Thoracic aorta (tissue), 2 donors: ENCODE measurements at regions not wholly inside any gene's neighbourhood (a gene's known extent, or its start where the extent isn't known, plus 50 kb on each side); places are given as distances from the start of the nearest gene placed in this dataset.

Source experiments
- ATAC-seq: fragments of 150-250 bp; one replicate; pipeline ENCODE4 v1.8.0; 2017; ENCODE audit warnings: low read depth; ENCODE audit not compliant: insufficient number of reproducible peaks, low FRiP score
- DNase-seq: peaks from one replicate; pipeline ENCODE4 v3.0.0-alpha.2; 2020; ENCODE audit warnings: low spot score
- H3K27ac ChIP-seq, 2 donors: fragments of 200-600 bp; sonication (generic); 1 replicate in 1 of 2; 2 replicates in 1 of 2; pipeline ENCODE4 v1.5.1; 2016; ENCODE audit warnings: mild to moderate bottlenecking in 2 of 2, moderate library complexity in 2 of 2
- H3K27me3 ChIP-seq: fragments of 200-600 bp; sonication (generic); replicated peaks from 2 replicates; pipeline ENCODE4 v1.6.0; 2016; ENCODE audit warnings: mild to moderate bottlenecking; ENCODE audit not compliant: insufficient read depth
- H3K36me3 ChIP-seq: fragments of 200-600 bp; sonication (generic); one replicate; pipeline ENCODE4 v1.5.1; 2016
- H3K4me1 ChIP-seq, 2 donors: fragments of 200-600 bp; sonication (generic); 1 replicate in 1 of 2; 2 replicates in 1 of 2; pipeline versions ENCODE4 v1.5.1 to v1.6.0; 2016; ENCODE audit warnings: low read depth in 2 of 2, mild to moderate bottlenecking in 1 of 2; ENCODE audit not compliant: control insufficient read depth in 1 of 2
- H3K4me3 ChIP-seq: fragments of 200-600 bp; sonication (generic); 2 replicates; pipeline ENCODE4 v1.5.1; 2016; ENCODE audit warnings: mild to moderate bottlenecking
- H3K9me3 ChIP-seq: fragments of 200-600 bp; sonication (generic); 2 replicates; pipeline ENCODE4 v1.5.1; 2016
- CTCF ChIP-seq: fragments of 200-600 bp; sonication (generic); IDR thresholded peaks from one replicate; pipeline ENCODE4 v1.5.1; 2019; ENCODE audit warnings: antibody characterized with exemption

- Histone ChIP-seq H3K4me1 (no peaks in the 10 kb centered on the region), H3K27me3 (no peaks in the 10 kb centered on the region), H3K27ac (no peak overlapping the region), H3K4me3 (no peak overlapping the region), H3K36me3 (no peaks in the 10 kb centered on the region), H3K9me3 (no peaks in the 10 kb centered on the region)
- no peak for TF ChIP-seq CTCF
- ATAC-seq (no peak), DNase-seq (no peak)
Observed at GRCh38 chr18:53790786-53791185, 433.7 kb downstream of the MBD2 start.

DNA sequence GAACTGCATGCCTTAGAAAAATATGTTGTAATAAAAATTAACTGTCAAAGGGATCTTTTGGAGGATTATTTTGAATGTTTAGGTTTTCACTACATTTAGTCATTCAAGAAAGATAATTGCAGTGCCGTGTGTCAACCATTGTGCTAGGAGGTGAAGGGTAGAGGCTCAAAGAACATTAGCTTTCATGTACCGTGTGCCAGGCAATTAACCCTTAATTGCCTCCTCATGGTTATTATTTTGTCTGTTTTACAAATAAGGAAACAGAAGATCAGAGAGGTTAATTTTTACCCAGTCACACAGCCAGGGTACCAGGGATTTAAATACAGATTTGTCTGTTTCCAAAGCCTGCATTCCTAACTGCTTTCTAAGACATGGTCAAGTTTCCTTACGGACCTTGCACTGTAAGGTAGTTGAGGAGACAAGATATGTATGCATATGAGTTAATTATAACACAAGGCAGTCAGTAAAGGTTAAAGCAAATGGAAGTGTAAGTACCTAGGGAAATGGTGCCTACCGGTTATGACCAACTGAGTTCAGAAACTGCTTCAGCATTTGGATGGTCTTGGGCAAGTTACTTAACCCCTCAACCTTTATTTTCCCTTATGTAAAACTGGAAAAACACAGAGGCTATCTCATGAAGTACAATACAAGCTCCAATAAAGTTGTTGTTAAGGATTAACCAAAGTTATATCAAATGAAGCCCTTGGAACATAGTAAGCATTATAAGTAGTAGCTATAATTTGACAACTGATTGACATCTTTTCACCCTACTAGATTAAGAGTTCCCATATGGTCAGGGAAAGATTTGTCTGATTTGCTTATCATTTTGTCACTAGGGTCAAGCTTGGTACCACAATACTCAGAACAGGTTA, 434.9 kb downstream of the MBD2 start:
- no peaks in the 10 kb centered on the region for H3K27me3 ChIP-seq
- no peak overlapping the region for H3K4me3 ChIP-seq
- H3K4me1 ChIP-seq = no peaks in the 10 kb centered on the region
- no peak for DNase-seq
- no peaks in the 10 kb centered on the region for H3K9me3 ChIP-seq
- no peaks in the 10 kb centered on the region for H3K36me3 ChIP-seq
- ATAC-seq = no peak
- no peak for TF ChIP-seq CTCF
- H3K27ac ChIP-seq = no peak overlapping the region

DNA sequence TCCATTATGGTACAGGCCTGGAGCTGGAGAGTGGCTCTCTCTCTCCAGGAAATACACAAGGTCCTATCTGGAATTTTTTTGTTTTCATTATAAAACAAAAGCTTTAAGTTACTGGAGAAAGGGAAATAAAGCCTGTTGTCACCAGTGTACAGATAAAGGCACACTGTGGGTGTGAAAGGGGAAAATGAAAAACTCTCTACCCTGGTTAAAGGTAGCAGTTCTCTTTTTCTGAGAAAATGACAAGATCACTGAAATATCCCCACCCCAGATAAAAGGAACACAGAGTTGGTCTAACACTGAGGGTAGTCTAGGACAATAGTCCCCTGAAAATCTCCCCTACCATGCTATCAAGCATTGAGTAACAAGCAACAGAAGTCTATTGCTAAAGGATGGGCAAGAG, 438.7 kb downstream of the MBD2 start:
- H3K36me3 ChIP-seq = no peaks in the 10 kb centered on the region
- no peak overlapping the region for H3K27ac ChIP-seq
- H3K4me1 ChIP-seq = no peaks in the 10 kb centered on the region
- H3K9me3 ChIP-seq = no peaks in the 10 kb centered on the region
- DNase-seq = no peak
- TF ChIP-seq CTCF = no peak
- H3K4me3 ChIP-seq = no peak overlapping the region
- no peaks in the 10 kb centered on the region for H3K27me3 ChIP-seq
- ATAC-seq = no peak

DNA sequence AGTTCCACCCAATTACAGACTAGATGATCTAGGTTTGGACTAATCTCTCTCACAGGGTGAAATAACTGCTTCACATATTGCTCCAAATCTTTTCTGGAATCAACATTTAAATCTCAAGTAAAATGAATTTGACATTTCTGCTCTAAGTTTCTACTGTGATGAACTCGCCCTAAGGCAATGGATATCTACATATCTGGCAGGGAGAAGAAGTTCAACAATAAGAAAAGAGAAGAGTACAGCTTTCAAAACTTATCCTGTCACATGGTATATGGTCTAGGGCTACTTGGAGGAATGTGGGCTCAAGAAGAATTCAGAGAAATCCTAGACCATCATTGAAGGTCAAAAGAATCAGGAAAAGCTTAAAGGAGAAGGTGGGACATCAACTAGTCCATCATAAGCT, 440.2 kb downstream of the MBD2 start:
- H3K36me3 ChIP-seq = no peaks in the 10 kb centered on the region
- no peaks in the 10 kb centered on the region for H3K27me3 ChIP-seq
- no peaks in the 10 kb centered on the region for H3K4me1 ChIP-seq
- H3K9me3 ChIP-seq = no peaks in the 10 kb centered on the region
- H3K27ac ChIP-seq = no peak overlapping the region
- H3K4me3 ChIP-seq = no peak overlapping the region
- TF ChIP-seq CTCF = no peak
- no peak for ATAC-seq
- DNase-seq = no peak

DNA sequence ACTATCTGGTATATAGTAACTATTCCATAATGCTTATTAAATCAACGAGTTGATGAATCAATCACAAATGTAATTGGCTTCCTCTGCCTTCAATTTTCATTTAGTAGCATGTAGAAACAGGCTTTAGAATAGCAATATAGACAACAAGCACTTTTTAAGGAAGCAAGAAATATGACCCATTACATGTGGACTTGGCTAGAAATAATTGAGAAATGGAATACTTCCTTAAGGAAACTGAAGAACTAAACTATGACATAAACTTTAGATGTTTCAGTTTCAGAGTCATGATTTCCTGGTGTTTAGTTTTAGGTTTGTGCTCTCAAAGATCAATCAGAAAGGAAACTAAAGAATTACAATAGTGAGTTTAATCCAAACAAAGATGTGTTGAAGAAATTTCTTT, 443.8 kb downstream of the MBD2 start:
- H3K27me3 ChIP-seq = no peaks in the 10 kb centered on the region
- no peaks in the 10 kb centered on the region for H3K4me1 ChIP-seq
- TF ChIP-seq CTCF = no peak
- DNase-seq (no peak), ATAC-seq (no peak)
- H3K9me3 ChIP-seq = no peaks in the 10 kb centered on the region
- no peak overlapping the region for H3K27ac ChIP-seq
- no peaks in the 10 kb centered on the region for H3K36me3 ChIP-seq
- H3K4me3 ChIP-seq = no peak overlapping the region
